Inflammatory macrophage treated with lipopolysaccharide for 4 hours (primary cell): ENCODE measurements at regions not wholly inside any gene's neighbourhood (a gene's known extent, or its start where the extent isn't known, plus 50 kb on each side); places are given as distances from the start of the nearest gene placed in this dataset.

Experiments used
- DNase-seq: peaks from one replicate; pipeline ENCODE4 v3.0.0-alpha.2; 2020

GRCh38 chr16:85394456-85395206, 218.5 kb upstream of the GSE1 start:
- no peak for DNase-seq

- DNase-seq = peak; percentile 65
Observed at GRCh38 chr16:85395207-85395912, 217.8 kb upstream of the GSE1 start.

DNA sequence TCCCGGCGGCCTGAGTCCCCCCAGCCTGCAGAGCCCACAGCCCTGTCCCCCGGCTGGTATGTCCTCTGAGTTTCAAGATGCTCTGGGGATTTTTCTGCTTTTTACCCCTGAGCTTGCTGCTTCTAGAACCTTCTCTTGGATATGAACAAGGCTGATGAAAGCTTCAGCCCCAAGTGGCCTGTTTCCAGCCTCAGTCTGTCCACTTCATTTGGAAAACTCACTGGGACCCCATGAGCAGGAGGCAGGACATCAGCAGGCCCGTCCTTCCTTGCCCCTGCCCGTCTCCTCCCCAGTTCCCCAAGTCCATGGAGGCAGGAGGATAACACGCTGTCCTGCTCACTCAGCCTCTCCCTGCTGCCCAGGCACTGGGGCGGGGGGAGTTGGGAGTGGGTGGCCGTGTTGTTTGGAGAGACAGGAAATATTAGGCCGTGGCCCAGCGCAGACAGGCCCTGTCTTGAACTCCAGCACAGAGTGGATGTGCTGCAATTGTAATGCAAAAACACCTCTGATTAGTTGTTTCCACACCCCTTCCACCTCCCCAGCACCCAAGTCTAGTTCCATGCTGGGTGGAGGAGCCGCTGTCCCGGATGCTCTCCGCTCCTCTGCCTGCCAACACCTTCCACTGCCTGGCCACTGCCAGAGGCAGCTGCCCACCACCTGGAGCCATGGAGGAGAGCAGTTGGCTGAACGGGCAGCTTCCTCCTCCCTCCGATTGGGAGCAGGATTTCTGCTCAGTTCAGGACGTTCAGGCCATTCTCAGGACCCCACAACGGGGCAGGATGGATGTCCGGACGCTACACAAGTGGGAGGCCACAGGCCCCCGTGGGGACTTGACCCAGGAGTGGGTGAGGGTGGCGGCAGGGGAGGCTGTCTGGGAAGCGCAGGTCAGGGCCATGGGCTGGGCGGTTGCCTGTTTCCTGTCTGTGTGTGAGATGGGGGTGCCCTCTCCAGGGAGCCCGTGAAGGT, 216.9 kb upstream of the GSE1 start:
- DNase-seq = no peak

DNA sequence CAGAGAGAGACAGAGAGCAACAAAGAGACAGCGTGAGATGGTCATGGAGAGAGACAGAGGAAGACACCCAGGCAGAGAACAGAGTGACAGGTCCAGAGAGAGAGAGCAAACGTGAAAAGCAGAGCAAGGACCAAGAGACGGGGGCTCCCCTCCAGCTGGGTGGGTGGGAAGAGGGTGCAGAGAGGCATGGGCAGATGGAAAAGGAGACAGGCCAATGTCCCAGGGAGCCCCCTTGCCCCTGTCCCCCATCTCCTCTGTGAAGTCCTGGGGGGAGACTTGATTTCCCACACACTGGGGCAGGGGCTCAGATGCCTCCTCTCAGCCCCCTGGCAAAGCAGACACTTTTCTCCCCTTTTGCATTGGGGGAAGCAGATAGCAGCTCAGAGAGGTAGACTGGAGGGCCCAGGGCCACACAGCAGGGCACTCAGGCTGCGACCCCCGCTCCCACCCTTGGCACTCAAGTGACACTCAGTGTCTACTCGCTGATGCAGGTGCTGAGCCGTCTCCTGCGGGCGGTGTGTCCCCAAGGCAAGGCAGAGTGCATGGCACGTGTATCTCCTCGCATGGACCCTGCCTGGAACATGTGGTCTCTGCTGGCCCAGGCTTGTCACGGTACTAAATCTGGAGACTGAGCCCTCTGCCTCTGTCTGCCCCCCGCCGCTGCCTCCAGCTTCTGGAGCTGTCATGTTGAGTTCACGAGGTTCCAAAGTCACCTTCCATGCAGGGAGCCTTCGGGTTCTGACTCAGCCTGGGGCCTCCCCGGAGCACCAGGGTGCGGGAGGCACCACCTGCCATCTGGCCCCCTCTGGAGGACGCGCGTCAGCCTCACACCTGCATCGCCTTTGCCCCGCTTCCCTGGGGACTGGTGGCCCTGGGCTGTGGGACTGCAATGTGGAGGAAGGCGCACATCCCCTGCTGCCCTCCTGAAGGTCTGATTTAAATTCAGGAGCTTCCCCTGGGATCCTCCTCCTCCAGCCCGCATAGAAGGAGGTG, 215.9 kb upstream of the GSE1 start:
- no peak for DNase-seq

DNA sequence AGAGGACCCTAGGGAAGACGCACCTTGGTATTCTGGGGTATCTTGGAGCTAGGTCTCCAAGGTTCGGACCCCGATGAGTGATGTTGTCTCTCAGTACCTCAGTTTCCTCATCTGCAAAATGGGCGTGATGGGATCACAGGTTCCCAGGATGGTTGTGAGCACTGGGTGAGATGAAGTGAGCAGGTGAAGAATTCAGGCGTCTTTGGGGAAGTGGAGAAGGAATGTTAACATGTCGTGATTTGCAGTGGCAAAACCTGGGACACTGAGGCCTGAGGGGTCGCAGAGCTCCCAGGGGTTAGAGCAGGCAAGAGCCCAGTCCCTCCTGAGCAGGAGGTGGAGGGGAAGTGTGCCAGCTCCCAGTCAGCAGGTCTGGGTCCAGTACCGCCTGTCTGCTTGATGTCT, 215.1 kb upstream of the GSE1 start:
- no peak for DNase-seq

GRCh38 chr16:85398688-85399582, 214.2 kb upstream of the GSE1 start:
- no peak for DNase-seq

DNA sequence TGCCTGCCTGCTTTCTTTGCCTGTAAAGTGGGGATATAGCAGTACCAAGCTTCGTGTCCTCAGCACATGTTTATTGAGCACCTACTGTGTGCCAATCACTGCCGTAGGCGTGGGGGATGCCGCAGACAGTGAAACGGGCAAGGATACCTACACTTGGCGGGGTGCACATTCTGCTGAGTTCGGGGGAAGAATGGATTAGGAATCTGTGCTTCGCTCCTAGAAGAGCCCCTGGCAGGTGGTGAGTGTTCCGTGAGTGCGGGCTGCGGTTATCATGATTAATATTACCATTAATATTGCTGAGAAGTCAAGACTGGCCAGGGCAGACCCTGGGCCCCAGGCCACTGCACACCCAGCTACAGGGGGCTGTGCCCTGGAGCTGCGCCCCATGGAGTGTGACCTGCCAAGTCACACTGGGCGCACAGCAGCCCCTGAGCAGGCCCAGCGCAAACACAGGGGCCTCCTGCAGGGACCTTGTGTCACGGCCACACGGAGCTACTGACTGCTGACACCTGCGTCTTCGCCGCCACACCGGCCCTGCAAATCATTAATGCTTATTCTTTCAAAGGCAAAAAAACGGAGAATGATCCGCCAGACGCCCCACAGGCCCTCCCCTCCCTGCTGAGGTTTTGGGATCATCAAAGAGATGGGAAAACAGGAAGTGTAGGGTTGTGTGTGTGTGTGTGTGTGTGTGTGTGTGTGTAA, 213.4 kb upstream of the GSE1 start:
- no peak for DNase-seq

GRCh38 chr16:85400305-85401205, 212.6 kb upstream of the GSE1 start:
- DNase-seq = no peak

GRCh38 chr16:85401370-85401916, 211.7 kb upstream of the GSE1 start:
- no peak for DNase-seq

GRCh38 chr16:85401917-85402766, 211.0 kb upstream of the GSE1 start:
- no peak for DNase-seq

DNA sequence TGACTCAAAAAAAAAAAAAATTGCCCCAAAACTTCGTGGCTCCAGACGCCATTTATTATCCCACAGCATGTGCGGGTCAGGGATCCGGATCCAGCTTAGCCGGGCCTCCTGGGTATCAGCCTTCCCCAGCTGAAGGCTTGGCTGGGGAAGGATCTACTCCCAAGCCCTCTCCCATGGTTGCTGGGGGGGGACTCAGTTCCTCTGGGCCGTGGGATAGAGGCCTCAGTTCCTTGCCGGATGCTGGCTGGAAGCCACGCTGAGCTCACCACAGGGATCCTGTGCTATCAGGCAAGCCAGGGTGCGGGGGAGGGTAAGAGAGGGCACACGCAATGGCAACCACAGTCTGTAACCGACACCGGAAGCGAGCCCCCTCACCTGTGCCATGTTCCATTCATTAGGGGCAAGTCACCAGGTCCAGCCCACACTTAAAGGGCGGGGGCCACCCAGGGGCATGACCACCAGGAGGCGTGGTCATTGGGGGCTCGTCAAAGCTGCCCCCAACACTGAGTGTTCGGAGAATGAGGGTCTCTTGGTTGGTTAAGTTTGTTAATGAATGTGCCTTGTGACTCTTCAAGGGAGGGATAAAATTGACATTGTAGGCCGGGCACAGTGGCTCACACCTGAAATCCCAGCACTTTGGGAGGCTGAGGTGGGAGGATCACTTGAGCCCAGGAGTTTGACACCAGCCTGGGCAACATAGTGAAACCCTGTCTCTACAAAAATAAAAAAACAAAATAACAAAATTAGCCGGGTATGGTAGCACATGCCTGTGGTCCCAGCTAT, 210.0 kb upstream of the GSE1 start:
- DNase-seq = no peak

- no peak for DNase-seq
Observed at GRCh38 chr16:85403693-85404092, 209.4 kb upstream of the GSE1 start.

- DNase-seq = no peak
Observed at GRCh38 chr16:85412911-85413520, 200.1 kb upstream of the GSE1 start.

- DNase-seq = no peak
Observed at GRCh38 chr16:85413691-85414663, 199.1 kb upstream of the GSE1 start.
